GM10266 (cell line): ENCODE measurements at regions not wholly inside any gene's neighbourhood (a gene's known extent, or its start where the extent isn't known, plus 50 kb on each side); places are given as distances from the start of the nearest gene placed in this dataset.

ENCODE experiments used
- DNase-seq: peaks from one replicate; pipeline ENCODE4 v3.0.0; 2012; ENCODE audit errors: extremely low spot score
- CTCF ChIP-seq: IDR thresholded peaks from 2 replicates; pipeline ENCODE4 v1.5.1; 2012; ENCODE audit warnings: mild to moderate bottlenecking, low read depth; ENCODE audit not compliant: control insufficient read depth, insufficient read depth; ENCODE audit errors: missing control alignments

GRCh38 chr14:98959958-98960616, 311.9 kb downstream of the BCL11B start:
- no peak for DNase-seq
- TF ChIP-seq CTCF: no peak

- DNase-seq: no peak
- no peak for TF ChIP-seq CTCF
These were observed 311.4 kb downstream of the BCL11B start for GRCh38 chr14:98960617-98961013.

GRCh38 chr14:98961191-98961590, 310.8 kb downstream of the BCL11B start:
- no peak for DNase-seq
- TF ChIP-seq CTCF: no peak

- no peak for DNase-seq
- TF ChIP-seq CTCF: no peak
These were observed 309.9 kb downstream of the BCL11B start for GRCh38 chr14:98962118-98962517.

- DNase-seq: no peak
- no peak for TF ChIP-seq CTCF
These were observed 308.4 kb downstream of the BCL11B start for GRCh38 chr14:98963610-98964009.

GRCh38 chr14:98964171-98964570, 307.8 kb downstream of the BCL11B start:
- DNase-seq: no peak

More at GRCh38 chr14:98964171-98964570, 307.8 kb downstream of the BCL11B start:
- TF ChIP-seq CTCF: no peak
